ENCODE measurements at regions not wholly inside any gene's neighbourhood (a gene's known extent, or its start where the extent isn't known, plus 50 kb on each side); places are given as distances from the start of the nearest gene placed in this dataset.

DNA sequence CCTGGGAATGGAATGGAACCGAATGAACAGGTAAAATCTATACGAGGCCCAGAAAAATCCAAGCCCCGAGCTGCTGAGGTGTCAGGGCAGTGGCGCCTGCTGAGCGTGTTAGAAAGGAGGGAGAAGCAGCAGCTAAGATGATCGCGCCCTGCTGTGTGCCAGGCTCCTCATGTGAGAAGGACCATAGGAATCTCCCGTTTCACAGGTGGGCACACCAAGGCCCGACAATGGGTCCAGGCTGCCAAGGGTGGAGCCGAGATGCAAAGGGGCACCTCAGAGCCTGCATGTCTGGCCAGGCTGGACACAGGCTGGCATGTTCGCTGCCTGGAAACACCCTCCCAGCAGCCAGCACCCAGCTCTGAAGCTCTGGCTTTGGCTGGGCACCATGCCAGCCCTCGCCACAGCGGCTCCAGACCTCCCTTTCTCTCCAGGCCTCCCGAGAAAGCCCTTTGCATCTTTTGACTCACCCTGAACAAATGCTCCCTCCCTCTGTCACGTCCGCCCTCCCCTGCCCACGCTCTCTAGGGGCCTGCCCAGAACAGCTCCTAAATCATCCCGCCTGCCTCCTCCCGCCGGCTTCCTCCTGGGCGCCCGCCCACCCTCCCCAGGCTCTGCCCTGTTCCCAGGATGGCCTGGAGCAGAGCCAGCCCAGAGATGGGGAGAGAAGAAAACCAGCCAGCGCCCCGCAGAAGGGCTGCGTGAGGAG lies 217.8 kb upstream of the GSE1 start:
- TF ChIP-seq, protein P1, sequence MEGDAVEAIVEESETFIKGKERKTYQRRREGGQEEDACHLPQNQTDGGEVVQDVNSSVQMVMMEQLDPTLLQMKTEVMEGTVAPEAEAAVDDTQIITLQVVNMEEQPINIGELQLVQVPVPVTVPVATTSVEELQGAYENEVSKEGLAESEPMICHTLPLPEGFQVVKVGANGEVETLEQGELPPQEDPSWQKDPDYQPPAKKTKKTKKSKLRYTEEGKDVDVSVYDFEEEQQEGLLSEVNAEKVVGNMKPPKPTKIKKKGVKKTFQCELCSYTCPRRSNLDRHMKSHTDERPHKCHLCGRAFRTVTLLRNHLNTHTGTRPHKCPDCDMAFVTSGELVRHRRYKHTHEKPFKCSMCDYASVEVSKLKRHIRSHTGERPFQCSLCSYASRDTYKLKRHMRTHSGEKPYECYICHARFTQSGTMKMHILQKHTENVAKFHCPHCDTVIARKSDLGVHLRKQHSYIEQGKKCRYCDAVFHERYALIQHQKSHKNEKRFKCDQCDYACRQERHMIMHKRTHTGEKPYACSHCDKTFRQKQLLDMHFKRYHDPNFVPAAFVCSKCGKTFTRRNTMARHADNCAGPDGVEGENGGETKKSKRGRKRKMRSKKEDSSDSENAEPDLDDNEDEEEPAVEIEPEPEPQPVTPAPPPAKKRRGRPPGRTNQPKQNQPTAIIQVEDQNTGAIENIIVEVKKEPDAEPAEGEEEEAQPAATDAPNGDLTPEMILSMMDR (IDR thresholded peaks at IDR 0.05), result no peak
- no peak for TF ChIP-seq POLR2A (IDR thresholded peaks at IDR 0.05)

All from lower leg skin (tissue), 3 donors.